SK-N-SH treated with all-trans-retinoic acid at 6 μM for 48 hours (cell line): ENCODE measurements at regions not wholly inside any gene's neighbourhood (a gene's known extent, or its start where the extent isn't known, plus 50 kb on each side); places are given as distances from the start of the nearest gene placed in this dataset.

ENCODE experiments used
- ARNTL ChIP-seq: fragments of 450-650 bp; formaldehyde crosslinking; IDR thresholded peaks from 2 replicates; pipeline ENCODE4 v1.5.0; 2020; ENCODE audit warnings: low read depth, mild to moderate bottlenecking, moderate library complexity, borderline replicate concordance
- BACH2 ChIP-seq: fragments of 250-450 bp; sonication (Bioruptor Pico); IDR thresholded peaks from 2 replicates; pipeline ENCODE4 v1.9.0; 2021; ENCODE audit warnings: mild to moderate bottlenecking, borderline replicate concordance
- PPARA ChIP-seq: fragments of 250-450 bp; sonication (Bioruptor Pico); IDR thresholded peaks from 2 replicates; pipeline ENCODE4 v1.5.0; 2020; ENCODE audit warnings: mild to moderate bottlenecking, borderline replicate concordance
- TF ChIP-seq, protein P1 (sequence below): fragments of 250-450 bp; sonication (Bioruptor Pico); IDR thresholded peaks from 2 replicates; pipeline ENCODE4 v1.8.0; 2020; ENCODE audit warnings: mild to moderate bottlenecking, moderate library complexity, borderline replicate concordance

DNA sequence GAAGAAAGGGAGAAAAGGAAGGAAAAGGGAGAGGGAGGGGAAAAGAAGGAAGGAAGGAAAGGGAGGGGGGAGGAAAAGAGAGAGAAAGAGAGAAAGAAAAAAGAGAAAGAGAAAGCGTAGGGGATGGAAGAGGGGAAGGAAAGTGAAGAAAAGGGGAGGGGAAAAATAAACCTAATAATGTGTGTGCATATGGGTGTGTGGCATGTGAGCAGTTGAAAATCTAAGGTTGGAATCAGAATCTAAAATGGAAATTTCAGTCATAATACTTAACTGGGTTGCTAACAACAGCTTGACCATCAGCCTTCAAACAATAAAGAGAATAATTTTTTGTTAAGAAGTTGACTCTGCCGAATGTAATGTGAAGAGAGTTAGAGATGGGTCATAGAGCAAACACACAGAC lies 407.9 kb upstream of the SLC14A2 start:
- TF ChIP-seq BACH2 (CRISPR knock-in tag) (no peak), PPARA (CRISPR knock-in tag) (no peak), ARNTL (CRISPR knock-in tag) (no peak)
- TF ChIP-seq, protein P1, sequence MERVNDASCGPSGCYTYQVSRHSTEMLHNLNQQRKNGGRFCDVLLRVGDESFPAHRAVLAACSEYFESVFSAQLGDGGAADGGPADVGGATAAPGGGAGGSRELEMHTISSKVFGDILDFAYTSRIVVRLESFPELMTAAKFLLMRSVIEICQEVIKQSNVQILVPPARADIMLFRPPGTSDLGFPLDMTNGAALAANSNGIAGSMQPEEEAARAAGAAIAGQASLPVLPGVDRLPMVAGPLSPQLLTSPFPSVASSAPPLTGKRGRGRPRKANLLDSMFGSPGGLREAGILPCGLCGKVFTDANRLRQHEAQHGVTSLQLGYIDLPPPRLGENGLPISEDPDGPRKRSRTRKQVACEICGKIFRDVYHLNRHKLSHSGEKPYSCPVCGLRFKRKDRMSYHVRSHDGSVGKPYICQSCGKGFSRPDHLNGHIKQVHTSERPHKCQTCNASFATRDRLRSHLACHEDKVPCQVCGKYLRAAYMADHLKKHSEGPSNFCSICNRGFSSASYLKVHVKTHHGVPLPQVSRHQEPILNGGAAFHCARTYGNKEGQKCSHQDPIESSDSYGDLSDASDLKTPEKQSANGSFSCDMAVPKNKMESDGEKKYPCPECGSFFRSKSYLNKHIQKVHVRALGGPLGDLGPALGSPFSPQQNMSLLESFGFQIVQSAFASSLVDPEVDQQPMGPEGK: no peak
